Putamen (tissue), 1 donor: ENCODE measurements at regions not wholly inside any gene's neighbourhood (a gene's known extent, or its start where the extent isn't known, plus 50 kb on each side); places are given as distances from the start of the nearest gene placed in this dataset.
"Not testable (repeated sequence)": the region's sequence is repeated elsewhere in the genome, so short reads cannot be mapped to it uniquely, and the experiment has no call there.

Experiments used
- DNase-seq: peaks from one replicate; pipeline ENCODE4 v3.0.0-alpha.2; 2016; ENCODE audit warnings: low spot score

DNA sequence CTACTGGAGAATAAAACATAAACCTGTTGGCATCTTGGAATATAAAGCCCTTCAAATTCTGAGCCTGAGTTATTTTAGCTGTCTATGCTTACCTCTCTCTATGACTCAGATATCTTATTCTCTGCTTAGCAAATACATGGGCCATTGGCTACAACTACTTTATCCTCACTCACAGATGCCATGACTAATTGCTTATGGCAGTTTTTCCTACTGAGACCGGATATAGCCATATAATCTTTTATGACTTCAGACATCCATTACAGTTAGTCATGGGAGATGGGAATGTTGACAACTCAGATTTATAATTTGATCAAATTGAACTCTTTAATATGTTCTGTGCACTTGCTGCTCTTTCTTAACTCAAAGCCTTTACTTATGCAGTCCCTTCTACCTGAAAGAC, 502.4 kb upstream of the ATP2B1 start:
- DNase-seq, result no peak

DNA sequence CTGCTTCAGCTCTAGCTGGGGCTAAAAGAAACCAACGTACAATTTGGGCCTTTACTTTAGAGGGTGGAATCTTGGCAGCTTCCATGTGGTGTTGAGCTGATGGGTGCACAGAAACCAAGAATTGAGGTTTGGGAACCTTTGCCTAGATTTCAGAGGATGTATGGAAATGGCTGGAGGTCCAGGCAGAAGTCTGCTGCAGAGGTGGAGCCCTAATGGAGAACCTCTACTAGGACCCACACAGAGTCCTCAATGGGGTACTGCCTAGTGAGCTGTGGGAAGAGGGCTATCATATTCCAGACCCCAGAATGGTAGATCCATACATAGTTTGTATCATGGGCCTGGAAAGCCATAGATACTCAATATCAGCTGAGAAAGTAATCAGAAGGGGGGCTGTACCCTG, 500.4 kb upstream of the ATP2B1 start:
- no peak for DNase-seq

DNA sequence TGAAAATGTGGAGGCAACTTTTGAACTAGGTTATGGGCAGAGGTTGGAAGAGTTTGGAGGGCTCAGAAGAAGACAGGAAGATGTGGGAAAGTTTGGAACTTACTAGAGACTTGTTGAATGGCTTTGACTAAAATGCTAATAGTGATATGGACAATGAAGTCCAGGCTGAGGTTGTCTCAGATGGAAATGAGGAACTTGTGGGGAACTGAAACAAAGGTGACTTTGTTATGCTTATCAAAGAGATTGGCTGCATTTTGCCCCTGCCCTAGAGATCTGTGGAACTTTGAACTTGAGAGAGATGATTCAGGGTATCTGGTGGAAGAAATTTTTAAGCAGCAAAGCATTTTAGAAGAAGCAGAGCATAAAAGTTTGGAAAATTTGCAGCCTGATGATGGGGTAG, 499.7 kb upstream of the ATP2B1 start:
- not testable (repeated sequence) for DNase-seq

DNA sequence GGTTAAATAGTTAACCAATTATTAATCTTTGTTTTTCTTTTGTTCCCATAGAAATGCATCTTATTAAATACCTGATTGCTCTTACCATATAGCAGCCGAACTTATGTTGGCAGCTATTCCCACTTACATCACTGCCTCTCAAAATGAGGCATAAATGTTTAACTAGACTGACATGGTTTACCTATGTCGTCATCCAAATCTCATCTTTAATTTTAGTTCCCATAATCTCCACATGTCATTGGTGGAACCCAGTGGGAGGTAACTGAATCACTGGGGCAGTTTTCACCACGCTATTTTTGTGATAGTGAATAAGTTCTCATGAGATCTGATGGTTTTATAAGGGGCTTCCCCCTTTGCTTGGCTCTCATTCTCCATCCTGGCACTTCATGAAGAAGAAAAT, 499.2 kb upstream of the ATP2B1 start:
- no peak for DNase-seq

DNA sequence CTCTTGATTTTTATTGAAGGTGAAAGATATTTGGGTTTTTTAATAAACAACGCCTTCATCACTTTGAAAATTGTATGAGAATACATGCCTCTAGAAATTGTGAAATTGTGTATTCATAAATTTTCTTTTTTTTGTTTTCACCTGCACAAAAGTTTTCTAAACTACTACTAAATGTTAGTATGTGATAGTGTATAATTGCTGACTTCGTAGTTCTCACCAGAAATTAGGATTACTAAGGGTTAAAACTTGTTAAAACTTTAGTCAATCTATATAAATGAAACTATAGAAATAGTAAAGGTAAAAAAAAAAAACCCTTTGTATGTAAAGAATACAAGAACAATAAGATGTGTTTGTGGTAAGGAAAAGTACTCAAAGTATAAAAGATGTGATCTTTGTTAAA, 496.5 kb upstream of the ATP2B1 start:
- no peak for DNase-seq

DNA sequence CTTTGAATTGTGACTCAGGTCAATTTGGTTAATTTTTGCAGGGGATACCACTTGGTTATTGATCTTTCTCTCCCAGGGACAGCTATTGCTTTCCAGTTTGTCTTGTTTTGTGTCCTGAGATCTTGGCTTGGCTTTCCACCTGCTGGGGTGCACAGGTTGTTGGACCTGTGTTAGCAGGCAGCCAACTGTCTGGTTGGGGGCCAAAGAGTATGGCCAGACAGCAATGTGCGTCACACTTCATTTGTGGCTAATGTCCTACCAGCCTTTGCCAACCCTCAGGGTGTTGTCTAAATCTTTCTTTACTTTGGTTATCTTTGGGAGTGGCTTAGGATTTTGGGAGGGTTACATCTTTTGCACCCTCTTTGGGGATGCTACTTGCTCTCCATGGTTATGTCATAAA, 494.9 kb upstream of the ATP2B1 start:
- no peak for DNase-seq

- no peak for DNase-seq
Measured at GRCh38 chr12:90199006-90199405, 490.4 kb upstream of the ATP2B1 start.

DNA sequence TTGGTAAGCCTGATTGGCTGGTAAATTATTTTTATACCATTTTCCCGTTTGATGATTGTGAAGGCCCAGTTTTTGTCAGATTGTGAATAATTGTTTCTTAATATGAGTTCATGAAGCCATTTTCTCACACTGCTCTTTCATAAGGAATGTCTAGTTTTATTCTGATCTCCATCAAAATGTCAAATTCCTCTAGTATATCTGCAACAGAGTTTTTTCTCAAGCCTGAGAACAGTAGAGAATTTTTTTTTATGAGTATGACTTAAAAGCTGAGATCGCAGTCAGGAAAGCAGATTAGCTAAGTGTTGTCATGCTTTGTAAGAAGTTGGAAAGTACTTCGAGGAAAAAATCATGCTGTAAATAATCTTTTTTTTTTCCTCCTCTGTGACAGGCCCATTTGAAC, 484.9 kb upstream of the ATP2B1 start:
- no peak for DNase-seq

DNA sequence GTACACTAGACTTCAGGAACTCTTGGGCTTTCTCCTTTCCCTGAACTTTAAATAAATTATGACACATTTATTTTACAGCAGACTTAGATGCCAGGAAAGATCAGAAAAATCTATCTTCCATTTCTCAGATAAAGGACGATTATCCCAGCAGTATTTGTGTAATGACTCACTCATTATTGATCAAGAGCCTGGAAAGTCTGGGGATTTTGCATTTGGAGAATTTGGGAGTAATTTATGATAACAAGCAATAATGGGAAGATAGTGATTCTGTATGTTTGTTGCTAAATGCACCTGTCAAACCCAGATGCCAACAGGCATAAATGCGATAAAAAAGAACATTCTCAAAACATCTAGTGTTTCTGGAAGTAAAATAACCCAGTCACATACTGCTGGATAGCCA, 480.2 kb upstream of the ATP2B1 start:
- no peak for DNase-seq

DNA sequence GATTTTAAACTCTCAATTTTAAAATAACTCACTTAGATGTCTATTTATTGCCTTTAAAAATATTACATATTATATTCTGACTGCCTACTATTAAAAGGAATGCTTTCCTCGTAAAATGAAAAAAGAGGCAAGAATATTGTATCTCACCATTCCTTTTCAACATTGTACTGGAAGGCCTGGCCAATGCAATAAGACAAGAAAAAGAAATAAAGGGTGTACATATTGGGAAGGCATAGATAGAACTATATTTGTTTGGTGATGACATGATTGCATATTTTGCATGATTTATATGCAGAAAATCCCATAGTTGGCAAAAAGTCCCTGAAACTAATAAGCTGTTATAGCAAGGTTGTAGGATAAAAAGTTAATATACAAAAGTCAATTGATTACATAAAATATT, 474.6 kb upstream of the ATP2B1 start:
- no peak for DNase-seq

GRCh38 chr12:90181216-90181615, 472.6 kb upstream of the ATP2B1 start:
- no peak for DNase-seq

DNA sequence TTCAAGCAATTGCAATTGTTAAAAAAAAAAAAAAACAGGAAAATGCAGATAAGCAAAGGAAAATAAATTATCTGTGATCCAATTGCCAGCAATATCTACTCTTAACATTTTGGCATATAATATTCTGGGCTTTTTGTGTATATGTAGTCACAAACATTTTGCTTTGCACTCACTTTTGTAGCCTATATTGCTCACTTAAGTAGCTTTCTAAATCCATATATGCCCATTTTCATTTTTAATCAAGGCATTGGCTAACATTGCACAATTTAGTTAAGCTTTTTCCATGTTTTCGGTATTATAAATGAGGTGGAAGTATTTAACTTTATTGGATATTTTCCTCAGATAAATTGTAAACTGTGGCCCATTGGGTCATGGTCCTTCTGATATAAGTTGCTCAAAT, 466.3 kb upstream of the ATP2B1 start:
- DNase-seq, result no peak

- peak; percentile 10 for DNase-seq
Measured at GRCh38 chr12:90174198-90174510, 465.5 kb upstream of the ATP2B1 start.

- peak; percentile 14 for DNase-seq
Measured at GRCh38 chr12:90173499-90174197, 465.0 kb upstream of the ATP2B1 start.

DNA sequence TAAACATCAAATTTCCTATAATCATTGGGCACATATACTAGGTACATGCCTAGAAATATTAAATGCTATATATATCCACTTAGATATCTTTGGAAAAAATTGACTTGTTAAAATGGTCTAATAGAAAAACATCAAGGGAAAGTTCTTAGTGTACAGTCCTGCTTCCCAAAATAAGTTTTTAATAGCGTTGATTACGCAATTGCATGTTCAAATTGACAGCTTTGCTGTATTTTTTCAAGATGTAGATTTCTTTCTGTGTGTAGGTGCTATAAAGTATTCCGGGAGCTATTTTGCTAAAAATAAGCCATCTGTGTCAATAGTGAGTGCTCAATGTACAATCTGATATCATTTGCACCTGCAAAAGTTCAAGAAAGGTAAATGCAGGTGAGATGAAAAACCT, 463.9 kb upstream of the ATP2B1 start:
- DNase-seq, result peak; percentile 66

DNA sequence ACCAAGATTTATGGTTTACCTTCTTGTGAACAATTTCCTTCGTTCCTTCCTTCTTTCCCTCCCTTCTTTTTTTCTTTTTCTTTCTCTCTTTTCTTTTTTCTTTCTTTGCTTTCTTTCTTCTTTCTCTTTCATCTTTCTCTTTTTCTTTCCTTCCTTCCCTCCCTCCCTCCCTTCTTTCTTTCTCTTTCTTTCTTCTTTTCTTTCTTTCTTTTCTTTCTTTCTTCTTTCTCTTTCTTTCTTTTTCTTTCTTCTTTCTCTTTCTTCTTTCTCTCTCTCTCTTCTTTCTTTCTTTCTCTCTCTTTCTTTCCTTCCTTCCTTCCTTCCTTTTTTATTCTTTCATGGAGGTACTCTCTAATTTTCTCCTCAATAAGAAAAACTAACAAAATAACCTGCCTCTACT, 462.1 kb upstream of the ATP2B1 start:
- no peak for DNase-seq

GRCh38 chr12:90167518-90168208, 459.0 kb upstream of the ATP2B1 start:
- DNase-seq, result no peak

DNA sequence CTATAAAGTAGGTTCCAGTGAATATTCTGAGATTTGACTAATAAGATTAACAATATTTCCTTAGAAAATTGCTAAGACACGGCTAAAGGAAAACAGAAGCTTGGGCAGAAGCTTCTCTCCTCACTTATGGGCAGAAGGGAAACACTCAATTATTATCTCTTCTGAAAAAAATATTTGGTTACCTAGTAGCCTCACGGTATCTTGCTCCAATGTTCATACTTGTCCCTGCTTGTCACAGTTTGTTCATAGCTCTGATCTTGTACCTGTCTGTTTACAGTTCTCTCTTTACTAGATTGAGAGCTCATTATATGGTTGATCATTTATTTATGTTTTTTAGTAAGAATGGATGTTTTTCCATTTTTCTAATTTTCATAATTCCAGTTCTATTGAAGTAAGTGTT, 458.0 kb upstream of the ATP2B1 start:
- no peak for DNase-seq

DNA sequence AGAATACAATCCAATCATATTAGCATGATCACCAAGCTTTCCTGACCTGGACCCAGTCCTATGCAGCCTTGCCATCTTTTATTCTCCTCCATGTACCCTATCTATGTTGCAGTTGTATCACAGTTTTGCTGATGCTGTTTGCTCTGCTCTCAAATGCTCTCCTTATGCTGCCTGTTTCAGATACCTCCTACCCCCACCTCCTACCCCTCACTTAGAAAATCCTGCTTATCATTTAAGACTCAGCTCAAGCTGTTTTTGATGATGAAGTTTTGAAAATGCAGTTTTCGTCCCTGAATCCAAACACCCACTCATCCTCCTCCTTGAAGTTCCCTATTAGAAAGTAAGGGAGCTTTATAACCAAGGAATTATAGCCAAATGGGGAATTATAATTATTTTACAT, 457.4 kb upstream of the ATP2B1 start:
- peak; percentile 77 for DNase-seq

DNA sequence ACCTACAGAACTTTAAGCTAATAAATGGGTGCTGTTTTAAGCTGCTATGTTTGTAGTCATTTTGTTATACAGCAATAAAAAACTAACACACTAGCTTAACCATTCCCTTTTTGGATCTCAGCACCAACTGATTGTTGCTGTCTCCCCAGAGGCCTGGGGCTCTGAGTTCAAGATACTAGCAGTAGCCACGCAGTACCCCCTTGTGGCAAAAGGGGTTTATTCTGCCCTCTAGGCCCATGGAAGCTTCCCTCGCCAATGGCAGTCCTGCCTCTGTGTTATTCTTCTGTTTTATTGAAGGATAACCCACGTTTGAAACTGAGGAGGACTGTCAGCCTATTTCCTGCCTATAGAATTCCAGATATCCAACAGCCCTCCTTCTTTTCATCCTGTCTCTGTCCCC, 455.3 kb upstream of the ATP2B1 start:
- no peak for DNase-seq

- DNase-seq, result no peak
Measured at GRCh38 chr12:90153827-90154226, 445.2 kb upstream of the ATP2B1 start.

DNA sequence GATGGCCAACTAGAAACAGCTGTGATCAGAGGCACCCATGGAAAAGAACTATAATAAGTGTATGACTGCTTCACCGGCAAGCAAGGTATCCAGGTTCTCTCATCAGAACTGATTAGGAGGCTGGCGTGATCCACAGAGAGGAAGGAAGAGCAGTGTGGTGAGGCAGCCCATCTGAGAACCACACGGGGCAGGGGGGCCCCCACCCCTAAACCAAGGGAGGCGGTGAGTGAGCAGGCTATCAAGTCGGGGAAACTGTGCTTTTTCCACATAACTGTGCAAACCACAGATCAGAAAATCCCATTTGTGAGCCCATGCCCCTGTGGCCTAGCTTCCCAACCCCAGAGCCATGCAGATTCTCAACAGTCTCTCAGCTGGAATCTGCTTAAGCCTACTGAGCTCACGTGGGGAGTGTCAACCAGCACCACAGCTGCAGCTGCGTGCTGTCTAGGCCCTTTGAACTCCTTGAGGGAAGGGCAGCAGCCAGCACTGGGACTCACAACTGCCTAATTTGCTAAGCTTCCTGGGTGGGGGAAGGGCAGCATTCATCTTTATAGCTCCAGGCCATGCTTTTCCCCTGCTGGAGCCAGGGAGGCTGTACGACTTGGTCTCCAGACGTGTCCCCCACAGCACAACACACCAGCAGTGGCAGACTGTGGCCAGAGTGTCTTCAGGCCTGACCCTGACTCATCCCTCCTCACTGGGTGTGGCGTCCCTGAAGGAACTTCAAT, 444.4 kb upstream of the ATP2B1 start:
- DNase-seq, result no peak

DNA sequence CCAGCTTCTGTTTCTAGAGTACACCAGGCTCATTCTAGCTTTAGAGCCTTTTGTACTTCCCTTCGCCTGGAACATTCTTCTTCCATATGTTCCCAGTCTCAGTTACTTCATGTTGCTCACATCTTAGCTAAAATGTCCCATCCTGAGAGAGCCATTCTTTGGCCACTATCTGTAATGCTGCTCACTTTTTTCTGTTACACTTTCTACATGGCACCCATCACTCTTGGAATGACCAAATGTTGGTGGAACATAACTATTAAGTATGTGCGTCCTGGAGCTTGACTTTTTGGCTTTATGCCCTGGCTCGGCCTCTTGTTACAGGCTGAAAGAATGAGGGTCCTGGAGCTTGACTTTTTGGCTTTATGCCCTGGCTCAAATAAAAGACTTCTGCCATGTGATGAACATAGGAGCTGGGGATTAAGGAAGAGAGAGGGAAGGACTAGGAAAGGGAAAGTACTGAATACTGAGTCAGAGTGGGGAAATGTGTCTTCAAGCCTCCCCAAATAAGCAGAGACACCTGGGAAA, 442.9 kb upstream of the ATP2B1 start:
- DNase-seq, result no peak
